DMS53 (cell line): ENCODE measurements at regions not wholly inside any gene's neighbourhood (a gene's known extent, or its start where the extent isn't known, plus 50 kb on each side); places are given as distances from the start of the nearest gene placed in this dataset.

Source experiments
- DNase-seq: peaks from one replicate; lab custom pipeline; 2025; lab: John Stamatoyannopoulos, UW

- no peak for DNase-seq
These were observed 1544.2 kb upstream of the TMEFF2 start for GRCh38 chr2:193738892-193739291.

- DNase-seq = no peak
These were observed 1518.2 kb upstream of the TMEFF2 start for GRCh38 chr2:193712912-193713311.

GRCh38 chr2:193703411-193703810 is 1508.7 kb upstream of the TMEFF2 start:
- DNase-seq = no peak

GRCh38 chr2:193701484-193701883 is 1506.8 kb upstream of the TMEFF2 start:
- no peak for DNase-seq

DNA sequence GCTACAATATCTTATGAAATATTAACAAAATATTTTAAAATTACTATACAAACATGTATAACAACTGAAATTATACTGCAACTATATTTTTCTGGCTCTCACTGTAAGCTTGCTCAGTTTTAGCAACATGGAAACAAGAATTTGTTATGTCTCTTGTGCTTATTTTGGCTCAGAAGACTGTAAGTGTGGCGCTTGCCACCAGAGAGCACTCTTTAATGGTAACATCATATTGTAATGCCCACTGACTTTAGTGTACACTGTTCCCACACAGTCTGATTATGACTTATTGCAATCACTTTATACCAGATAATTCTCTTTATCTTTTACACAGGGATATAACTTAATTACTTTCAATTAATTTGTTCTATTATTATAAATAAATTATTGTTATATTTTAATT is 1500.6 kb upstream of the TMEFF2 start:
- peak; percentile 84 for DNase-seq

GRCh38 chr2:193693758-193694157 is 1499.0 kb upstream of the TMEFF2 start:
- peak; percentile 77 for DNase-seq

GRCh38 chr2:193690572-193690971 is 1495.8 kb upstream of the TMEFF2 start:
- peak; percentile 60 for DNase-seq

GRCh38 chr2:193687195-193687594 is 1492.5 kb upstream of the TMEFF2 start:
- DNase-seq = no peak

GRCh38 chr2:193679847-193680246 is 1485.1 kb upstream of the TMEFF2 start:
- DNase-seq = no peak

DNA sequence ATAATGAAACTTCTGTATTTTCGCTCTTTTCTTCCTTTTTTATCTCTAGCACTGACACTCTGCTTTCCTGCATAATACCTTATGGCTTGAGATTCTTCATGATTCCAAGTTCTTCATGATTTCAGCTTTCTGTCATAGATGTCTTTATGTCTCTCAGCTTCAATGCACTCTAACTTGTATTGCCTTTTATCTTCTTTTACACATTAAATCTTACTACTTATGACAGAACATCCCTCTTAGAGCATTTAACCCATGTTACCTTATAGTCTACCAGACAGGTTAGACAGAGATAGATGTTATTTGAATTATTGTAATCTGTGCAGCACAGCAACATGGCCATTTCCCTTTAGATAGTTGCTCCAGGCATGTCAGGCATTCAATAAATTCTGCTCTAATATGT is 1475.7 kb upstream of the TMEFF2 start:
- no peak for DNase-seq

- no peak for DNase-seq
These were observed 1474.0 kb upstream of the TMEFF2 start for GRCh38 chr2:193668557-193669323.

GRCh38 chr2:193627927-193628272 is 1433.2 kb upstream of the TMEFF2 start:
- DNase-seq = no peak

DNA sequence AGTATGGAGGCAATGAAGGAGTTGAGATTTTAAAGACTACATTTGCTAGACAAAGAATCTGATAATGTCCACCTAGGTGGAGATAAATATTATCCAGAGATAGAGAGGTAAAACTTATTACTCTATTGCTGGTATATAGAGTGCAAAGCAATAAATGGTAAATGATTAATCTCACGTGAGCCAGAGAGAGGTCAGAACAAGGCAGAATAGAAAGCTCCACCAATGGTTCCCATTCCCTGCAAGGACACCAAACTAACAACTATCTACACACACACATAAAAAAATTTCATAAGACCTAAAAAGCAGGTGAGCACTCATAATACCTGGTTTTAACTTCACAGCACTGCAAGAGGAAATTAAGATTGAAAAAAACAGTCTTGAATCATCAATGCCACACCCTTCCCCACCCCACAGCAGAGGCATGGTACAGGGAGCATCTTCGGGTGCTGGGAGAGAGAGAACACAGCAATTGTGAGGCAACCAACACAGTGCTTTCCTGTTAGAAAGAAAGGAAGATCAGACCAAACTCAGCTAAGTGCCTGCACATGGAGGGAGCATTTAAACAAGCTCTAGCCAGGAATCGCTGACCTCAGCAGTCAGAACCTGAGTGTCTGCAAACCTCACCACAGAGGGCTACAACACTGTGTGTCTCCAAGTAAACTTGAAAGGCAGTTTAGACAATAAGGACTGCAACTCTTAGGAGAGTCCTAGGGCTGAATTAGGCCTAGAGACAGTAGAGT is 1432.6 kb upstream of the TMEFF2 start:
- no peak for DNase-seq

- no peak for DNase-seq
These were observed 1413.7 kb upstream of the TMEFF2 start for GRCh38 chr2:193608451-193608850.

DNA sequence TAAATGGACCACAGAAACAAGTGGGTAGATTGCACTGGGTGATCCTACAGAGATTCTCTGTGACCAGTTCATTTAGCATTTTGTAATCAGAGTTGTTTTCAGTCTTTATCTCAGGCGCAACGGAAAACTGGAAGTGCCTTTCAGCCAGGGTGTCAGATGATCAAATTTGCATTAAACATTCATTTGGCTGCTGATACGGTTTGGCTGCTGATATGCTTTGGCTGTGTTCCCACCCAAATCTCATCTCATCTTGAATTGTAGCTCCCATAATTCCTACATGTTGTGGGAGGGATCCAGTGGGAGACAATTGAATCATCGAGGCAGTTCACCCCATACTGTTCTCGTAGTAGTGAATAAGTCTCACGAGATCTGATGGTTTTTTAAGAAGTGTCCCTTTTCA is 1396.1 kb upstream of the TMEFF2 start:
- DNase-seq = no peak

- DNase-seq = peak; percentile 77
These were observed 1389.8 kb upstream of the TMEFF2 start for GRCh38 chr2:193584522-193584938.

GRCh38 chr2:193583638-193584400 is 1389.1 kb upstream of the TMEFF2 start:
- peak; percentile 69 for DNase-seq

DNA sequence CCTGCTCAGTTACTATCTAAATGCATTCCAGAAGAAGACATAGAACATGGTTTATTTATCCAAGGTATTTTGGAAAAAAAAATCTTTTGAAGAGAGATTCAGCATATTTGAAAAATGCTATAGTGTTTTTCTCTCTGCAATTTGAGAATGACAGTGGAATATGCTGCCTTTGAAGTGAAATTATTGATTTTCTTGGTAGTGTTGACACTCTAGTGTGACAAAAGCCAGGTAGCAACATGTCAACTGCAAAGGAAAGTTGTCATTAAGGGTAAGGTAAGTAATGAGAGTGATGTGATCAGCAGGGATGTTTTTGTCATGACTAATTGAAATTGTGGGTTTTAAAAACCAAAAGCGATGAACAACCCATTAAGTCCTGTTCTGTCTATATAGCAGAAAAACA is 1387.1 kb upstream of the TMEFF2 start:
- no peak for DNase-seq

GRCh38 chr2:193580176-193580950 is 1385.6 kb upstream of the TMEFF2 start:
- DNase-seq = no peak

GRCh38 chr2:193566886-193567285 is 1372.2 kb upstream of the TMEFF2 start:
- DNase-seq = no peak

GRCh38 chr2:193566276-193566675 is 1371.5 kb upstream of the TMEFF2 start:
- no peak for DNase-seq

- DNase-seq = no peak
These were observed 1367.3 kb upstream of the TMEFF2 start for GRCh38 chr2:193562031-193562430.
